Vagina (tissue), 2 donors: ENCODE measurements at regions not wholly inside any gene's neighbourhood (a gene's known extent, or its start where the extent isn't known, plus 50 kb on each side); places are given as distances from the start of the nearest gene placed in this dataset.

Experiments
- CTCF ChIP-seq, 3 experiments: fragments of 450-650 bp in 2 of 3; fragments of 200-600 bp in 1 of 3; sonication (generic) in 1 of 3; IDR thresholded peaks; one replicate each; pipeline ENCODE4 v1.5.1; 2017 to 2019; ENCODE audit warnings: antibody characterized with exemption in 3 of 3, mild to moderate bottlenecking in 2 of 3, moderate library complexity in 2 of 3
- POLR2AphosphoS5 ChIP-seq, 2 donors: sonication (generic); formaldehyde crosslinking; IDR thresholded peaks; one replicate each; pipeline ENCODE4 v1.9.0; 2017; ENCODE audit warnings: antibody characterized with exemption in 2 of 2, mild to moderate bottlenecking in 2 of 2, low read depth in 1 of 2; ENCODE audit not compliant: insufficient read depth in 1 of 2

- no peak for TF ChIP-seq CTCF (IDR thresholded peaks at IDR 0.05)
- TF ChIP-seq POLR2AphosphoS5 (IDR thresholded peaks at IDR 0.05; ENCODE audit: insufficient read depth in 1 of 2, low read depth in 1 of 2): peak in 1 of 2 donors; percentile 37
Measured at GRCh38 chr9:96048956-96049831, 173.7 kb downstream of the ERCC6L2 start.
